CD14-positive monocyte (primary cell): ENCODE measurements at regions not wholly inside any gene's neighbourhood (a gene's known extent, or its start where the extent isn't known, plus 50 kb on each side); places are given as distances from the start of the nearest gene placed in this dataset.

Experiments
- DNase-seq, 3 donors: peaks; one replicate each; pipeline ENCODE4 v3.0.0-alpha.2; 2011 to 2022
- H2AFZ ChIP-seq: 2 replicates; pipeline ENCODE4 v1.6.0; 2012; ENCODE audit warnings: mild to moderate bottlenecking, low read depth, low read length, inconsistent platforms; ENCODE audit not compliant: insufficient read depth, poor library complexity, severe bottlenecking
- H3K27ac ChIP-seq, 2 donors: 1 replicate in 1 of 2; 2 replicates in 1 of 2; pipeline ENCODE4 v1.5.1; 2012 to 2013; ENCODE audit warnings: low read length in 2 of 2, control low read depth in 1 of 2, inconsistent platforms in 1 of 2, low read depth in 1 of 2, mild to moderate bottlenecking in 1 of 2
- H3K27me3 ChIP-seq, 2 donors: one replicate each; pipeline versions ENCODE4 v1.6.0 to v1.6.1; 2011 to 2013; ENCODE audit warnings: low read length in 2 of 2; ENCODE audit not compliant: control insufficient read depth in 2 of 2, insufficient read depth in 2 of 2
- H3K36me3 ChIP-seq, 2 donors: replicated peaks in 1 of 2; 1 replicate in 1 of 2; 2 replicates in 1 of 2; pipeline versions ENCODE4 v1.5.1 to v1.6.1; 2012 to 2013; ENCODE audit warnings: low read length in 2 of 2, control low read depth in 1 of 2, inconsistent platforms in 1 of 2, mild to moderate bottlenecking in 1 of 2; ENCODE audit not compliant: insufficient read depth in 2 of 2, control insufficient read depth in 1 of 2
- H3K4me1 ChIP-seq, 2 donors: 1 replicate in 1 of 2; 2 replicates in 1 of 2; pipeline versions ENCODE4 v1.5.1 to v1.6.1; 2012 to 2013; ENCODE audit warnings: low read length in 2 of 2, control low read depth in 1 of 2, inconsistent platforms in 1 of 2, mild to moderate bottlenecking in 1 of 2, moderate library complexity in 1 of 2; ENCODE audit not compliant: insufficient read depth in 2 of 2, control insufficient read depth in 1 of 2
- H3K4me2 ChIP-seq: replicated peaks from 2 replicates; pipeline ENCODE3; 2012; ENCODE audit warnings: low read length, moderate library complexity, mild to moderate bottlenecking; ENCODE audit not compliant: poor library complexity, severe bottlenecking; ENCODE audit errors: extremely low read depth
- H3K4me3 ChIP-seq, 3 experiments: fragments of 200-600 bp in 1 of 3; sonication (generic) in 1 of 3; replicated peaks in 1 of 3; 1 replicate in 2 of 3; 2 replicates in 1 of 3; pipeline ENCODE4 v1.5.1; 2011 to 2013; ENCODE audit warnings: low read length in 3 of 3, mild to moderate bottlenecking in 3 of 3, control low read depth in 2 of 3, low read depth in 2 of 3, inconsistent platforms in 1 of 3, moderate library complexity in 1 of 3
- H3K79me2 ChIP-seq: 2 replicates; pipeline ENCODE4 v1.6.0; 2012; ENCODE audit warnings: mild to moderate bottlenecking, control low read depth, inconsistent platforms, low read length, moderate library complexity; ENCODE audit not compliant: insufficient read depth
- H3K9ac ChIP-seq: 2 replicates; pipeline ENCODE4 v1.6.0; 2017; ENCODE audit warnings: low read length, mild to moderate bottlenecking; ENCODE audit not compliant: insufficient read depth, poor library complexity, severe bottlenecking
- H3K9me3 ChIP-seq, 2 donors: replicated peaks in 1 of 2; 1 replicate in 1 of 2; 2 replicates in 1 of 2; pipeline versions ENCODE4 v1.5.1 to v1.6.1; 2012 to 2013; ENCODE audit warnings: low read length in 2 of 2, control low read depth in 1 of 2; ENCODE audit not compliant: control insufficient read depth in 1 of 2, insufficient read depth in 1 of 2
- H4K20me1 ChIP-seq: 2 replicates; pipeline ENCODE4 v1.6.0; 2012; ENCODE audit warnings: mild to moderate bottlenecking, low read length, control low read depth, moderate library complexity; ENCODE audit not compliant: insufficient read depth
- H3K27ac Mint-ChIP-seq, 7 donors: one replicate each; pipeline ENCODE4 v1.8.0; 2020; ENCODE audit warnings: mild to moderate bottlenecking in 7 of 7, mixed read lengths in 7 of 7, moderate library complexity in 6 of 7, inconsistent platforms in 2 of 7
- H3K27me3 Mint-ChIP-seq, 3 donors: one replicate each; pipeline ENCODE4 v1.8.0; 2021 to 2022; ENCODE audit warnings: low read depth in 3 of 3, mild to moderate bottlenecking in 3 of 3, mixed read lengths in 3 of 3, moderate library complexity in 3 of 3, inconsistent platforms in 1 of 3
- H3K36me3 Mint-ChIP-seq, 2 donors: one replicate each; pipeline ENCODE4 v1.8.0; 2020; ENCODE audit warnings: mixed read lengths in 2 of 2, inconsistent platforms in 1 of 2, mild to moderate bottlenecking in 1 of 2
- H3K4me1 Mint-ChIP-seq: one replicate; pipeline ENCODE4 v1.8.0; 2020; ENCODE audit warnings: mild to moderate bottlenecking, mixed read lengths
- H3K4me3 Mint-ChIP-seq, 2 donors: one replicate each; pipeline ENCODE4 v1.8.0; 2020; ENCODE audit warnings: mild to moderate bottlenecking in 2 of 2, mixed read lengths in 2 of 2, moderate library complexity in 1 of 2
- H3K9me3 Mint-ChIP-seq, 7 donors: one replicate each; pipeline ENCODE4 v1.8.0; 2020 to 2022; ENCODE audit warnings: mixed read lengths in 7 of 7, mild to moderate bottlenecking in 6 of 7, moderate library complexity in 6 of 7, inconsistent platforms in 2 of 7
- CTCF ChIP-seq: fragments of 200-600 bp; IDR thresholded peaks from one replicate; pipeline ENCODE4 v1.8.0; 2022; ENCODE audit warnings: antibody characterized with exemption, mild to moderate bottlenecking
- WGBS: methylation state at CpG from one replicate; pipeline ENCODE4 v1.1.5; 2013; ENCODE audit warnings: missing lambda C conversion rate; ENCODE audit not compliant: insufficient coverage; 5-methylcytosine and 5-hydroxymethylcytosine counted together
- intact Hi-C, 2 donors: fragments of 100-400 bp; cut with micrococcal nuclease; formaldehyde crosslinking; loops; one replicate each; pipeline versions ENCODE4 v1.15.0 to v1.15.1; 2023

GRCh38 chr10:111705021-111705420, 478.5 kb downstream of the GPAM start:
- Histone ChIP-seq H3K4me3 (no peak overlapping the region), H4K20me1 (no peaks in the 10 kb centered on the region), H3K79me2 (no peaks in the 10 kb centered on the region), H3K4me2 (no peak overlapping the region), H3K9me3 (peaks cover 0 to 9% of the 10 kb centered on the region in 2 donors), H3K9ac (no peak overlapping the region), H2AFZ (no peak overlapping the region), H3K27me3 (no peaks in the 10 kb centered on the region), H3K36me3 (no peaks in the 10 kb centered on the region), H3K4me1 (no peaks in the 10 kb centered on the region), H3K27ac (no peak overlapping the region)
- no peak overlapping the region for H3K27ac Mint-ChIP-seq
- no peaks in the 10 kb centered on the region for H3K27me3 Mint-ChIP-seq
- DNase-seq = no peak
- H3K36me3 Mint-ChIP-seq = no peaks in the 10 kb centered on the region
- 71% methylated on average over 1 of the region's 2 CpGs for WGBS
- peaks cover 0 to 11% (median 5%) of the 10 kb centered on the region in 7 donors for H3K9me3 Mint-ChIP-seq
- no peaks in the 10 kb centered on the region for H3K4me1 Mint-ChIP-seq
- intact Hi-C loops = no loop called here
- TF ChIP-seq CTCF = no peak
- H3K4me3 Mint-ChIP-seq = no peak overlapping the region

- no peak for DNase-seq
- Histone ChIP-seq H3K4me3 (no peak overlapping the region), H3K27me3 (no peaks in the 10 kb centered on the region), H3K9ac (no peak overlapping the region), H4K20me1 (no peaks in the 10 kb centered on the region), H3K36me3 (no peaks in the 10 kb centered on the region), H2AFZ (no peak overlapping the region), H3K4me1 (no peaks in the 10 kb centered on the region), H3K4me2 (no peak overlapping the region), H3K9me3 (peaks cover 0 to 10% of the 10 kb centered on the region in 2 donors), H3K79me2 (no peaks in the 10 kb centered on the region), H3K27ac (no peak overlapping the region)
- Mint-ChIP-seq H3K4me3 (no peak overlapping the region), H3K36me3 (no peaks in the 10 kb centered on the region), H3K9me3 (peaks cover 0 to 13% (median 7%) of the 10 kb centered on the region in 7 donors), H3K27ac (no peak overlapping the region), H3K4me1 (no peaks in the 10 kb centered on the region), H3K27me3 (no peaks in the 10 kb centered on the region)
- intact Hi-C loops = no loop called here
- no peak for TF ChIP-seq CTCF
- WGBS = 100% methylated on average over 2 of the region's 4 CpGs
Measured at GRCh38 chr10:111706331-111706730, 477.2 kb downstream of the GPAM start.
